Thyroid gland (tissue), 4 donors: ENCODE measurements at regions not wholly inside any gene's neighbourhood (a gene's known extent, or its start where the extent isn't known, plus 50 kb on each side); places are given as distances from the start of the nearest gene placed in this dataset.

Experiments
- DNase-seq, 2 donors: peaks; one replicate each; pipeline ENCODE4 v3.0.0-alpha.2; 2019
- H3K27ac ChIP-seq, 3 donors: fragments of 200-600 bp; sonication (generic); 1 replicate in 2 of 3; 2 replicates in 1 of 3; pipeline ENCODE4 v1.5.1; 2016 to 2019; ENCODE audit warnings: mild to moderate bottlenecking in 1 of 3, moderate library complexity in 1 of 3
- H3K27me3 ChIP-seq: fragments of 200-600 bp; sonication (generic); one replicate; pipeline ENCODE4 v1.5.1; 2019
- H3K36me3 ChIP-seq, 2 donors: fragments of 200-600 bp; sonication (generic); one replicate each; pipeline ENCODE4 v1.5.1; 2016 to 2019
- H3K4me1 ChIP-seq, 2 donors: fragments of 200-600 bp; sonication (generic); one replicate each; pipeline ENCODE4 v1.5.1; 2017 to 2019
- H3K4me3 ChIP-seq, 3 donors: fragments of 200-600 bp; sonication (generic); replicated peaks in 1 of 3; 1 replicate in 2 of 3; 2 replicates in 1 of 3; pipeline ENCODE4 v1.5.1; 2016; ENCODE audit warnings: mild to moderate bottlenecking in 1 of 3
- H3K9me3 ChIP-seq: fragments of 200-600 bp; sonication (generic); one replicate; pipeline ENCODE4 v1.5.1; 2017
- CTCF ChIP-seq, 6 experiments: fragments of 200-600 bp in 3 of 6; fragments of 450-650 bp in 3 of 6; sonication (generic) in 3 of 6; IDR thresholded peaks; one replicate each; pipeline ENCODE4 v1.5.1; 2016 to 2019; ENCODE audit warnings: antibody characterized with exemption in 6 of 6, mild to moderate bottlenecking in 2 of 6, inconsistent platforms in 1 of 6, moderate library complexity in 1 of 6
- POLR2A ChIP-seq, 2 donors: fragments of 450-650 bp; IDR thresholded peaks; one replicate each; pipeline ENCODE4 v1.6.1; 2017; ENCODE audit warnings: antibody characterized with exemption in 2 of 2, mild to moderate bottlenecking in 2 of 2, moderate library complexity in 1 of 2
- WGBS, 2 donors: methylation state at CpG; one replicate each; pipeline ENCODE4 v1.1.5; 2017; 5-methylcytosine and 5-hydroxymethylcytosine counted together
- intact Hi-C: fragments of 100-400 bp; cut with DNase I; formaldehyde crosslinking; loops from one replicate; pipeline ENCODE4 v1.15.1; 2023

GRCh38 chr3:74529145-74529544 is 85.3 kb downstream of the CNTN3 start:
- intact Hi-C loops = no loop called here
- Histone ChIP-seq H3K27me3 (no peaks in the 10 kb centered on the region), H3K36me3 (no peaks in the 10 kb centered on the region), H3K9me3 (no peaks in the 10 kb centered on the region), H3K4me3 (no peak overlapping the region), H3K4me1 (no peaks in the 10 kb centered on the region), H3K27ac (no peak overlapping the region)
- TF ChIP-seq POLR2A (IDR thresholded peaks at IDR 0.05) = no peak
- TF ChIP-seq CTCF (IDR thresholded peaks at IDR 0.05) = no peak
- 27 to 33% methylated on average over 3 of the region's 3 CpGs for WGBS, 2 donors
- DNase-seq = peak in 1 of 2 donors; percentile 5

GRCh38 chr3:74527566-74527965 is 86.9 kb downstream of the CNTN3 start:
- Histone ChIP-seq H3K4me1 (no peaks in the 10 kb centered on the region), H3K36me3 (no peaks in the 10 kb centered on the region), H3K27ac (no peak overlapping the region), H3K27me3 (no peaks in the 10 kb centered on the region), H3K9me3 (no peaks in the 10 kb centered on the region), H3K4me3 (no peak overlapping the region)
- intact Hi-C loops = no loop called here
- DNase-seq = no peak
- 91% methylated on average over 4 of the region's 4 CpGs for WGBS, 2 donors
- TF ChIP-seq CTCF (IDR thresholded peaks at IDR 0.05) (no peak), POLR2A (IDR thresholded peaks at IDR 0.05) (no peak)

GRCh38 chr3:74523811-74524210 is 90.6 kb downstream of the CNTN3 start:
- Histone ChIP-seq H3K9me3 (no peaks in the 10 kb centered on the region), H3K27me3 (no peaks in the 10 kb centered on the region), H3K36me3 (no peaks in the 10 kb centered on the region), H3K4me1 (no peaks in the 10 kb centered on the region), H3K27ac (no peak overlapping the region), H3K4me3 (no peak overlapping the region)
- intact Hi-C loops = no loop called here
- no peak for DNase-seq
- 77 to 78% methylated on average over 2 of the region's 2 CpGs for WGBS, 2 donors
- TF ChIP-seq CTCF (IDR thresholded peaks at IDR 0.05) (no peak), POLR2A (IDR thresholded peaks at IDR 0.05) (no peak)

GRCh38 chr3:74520895-74521294 is 93.6 kb downstream of the CNTN3 start:
- no peaks in the 10 kb centered on the region for H3K9me3 ChIP-seq
- H3K4me3 ChIP-seq = no peak overlapping the region
- intact Hi-C loops = no loop called here
- WGBS, 2 donors = 86 to 92% methylated on average over 3 of the region's 3 CpGs
- no peaks in the 10 kb centered on the region for H3K27me3 ChIP-seq
- no peak overlapping the region for H3K27ac ChIP-seq
- TF ChIP-seq CTCF (IDR thresholded peaks at IDR 0.05) (no peak), POLR2A (IDR thresholded peaks at IDR 0.05) (no peak)
- H3K4me1 ChIP-seq = peaks cover 0 to 10% of the 10 kb centered on the region in 2 donors
- no peaks in the 10 kb centered on the region for H3K36me3 ChIP-seq
- no peak for DNase-seq

- DNase-seq = no peak
- no peaks in the 10 kb centered on the region for H3K36me3 ChIP-seq
- TF ChIP-seq CTCF (IDR thresholded peaks at IDR 0.05) = no peak
- TF ChIP-seq POLR2A (IDR thresholded peaks at IDR 0.05) = no peak
- H3K9me3 ChIP-seq = no peaks in the 10 kb centered on the region
- intact Hi-C loops = no loop called here
- H3K4me3 ChIP-seq = no peak overlapping the region
- no peaks in the 10 kb centered on the region for H3K27me3 ChIP-seq
- peaks cover 5 to 10% of the 10 kb centered on the region in 2 donors for H3K4me1 ChIP-seq
- H3K27ac ChIP-seq = no peak overlapping the region
Observed at GRCh38 chr3:74518610-74519009, 95.8 kb downstream of the CNTN3 start.
